Stimulated activated CD8-positive, alpha-beta memory T cell treated with anti-CD3 and anti-CD28 coated beads, Interleukin-7, amount 100 ng/mL, for 48 hours (primary cell): ENCODE measurements at regions not wholly inside any gene's neighbourhood (a gene's known extent, or its start where the extent isn't known, plus 50 kb on each side); places are given as distances from the start of the nearest gene placed in this dataset.

Source experiments
- DNase-seq, 2 donors: peaks; one replicate each; pipeline ENCODE4 v3.0.0-alpha.2; 2020; ENCODE audit warnings: low read depth in 1 of 2; ENCODE audit errors: extremely low read depth in 1 of 2

DNA sequence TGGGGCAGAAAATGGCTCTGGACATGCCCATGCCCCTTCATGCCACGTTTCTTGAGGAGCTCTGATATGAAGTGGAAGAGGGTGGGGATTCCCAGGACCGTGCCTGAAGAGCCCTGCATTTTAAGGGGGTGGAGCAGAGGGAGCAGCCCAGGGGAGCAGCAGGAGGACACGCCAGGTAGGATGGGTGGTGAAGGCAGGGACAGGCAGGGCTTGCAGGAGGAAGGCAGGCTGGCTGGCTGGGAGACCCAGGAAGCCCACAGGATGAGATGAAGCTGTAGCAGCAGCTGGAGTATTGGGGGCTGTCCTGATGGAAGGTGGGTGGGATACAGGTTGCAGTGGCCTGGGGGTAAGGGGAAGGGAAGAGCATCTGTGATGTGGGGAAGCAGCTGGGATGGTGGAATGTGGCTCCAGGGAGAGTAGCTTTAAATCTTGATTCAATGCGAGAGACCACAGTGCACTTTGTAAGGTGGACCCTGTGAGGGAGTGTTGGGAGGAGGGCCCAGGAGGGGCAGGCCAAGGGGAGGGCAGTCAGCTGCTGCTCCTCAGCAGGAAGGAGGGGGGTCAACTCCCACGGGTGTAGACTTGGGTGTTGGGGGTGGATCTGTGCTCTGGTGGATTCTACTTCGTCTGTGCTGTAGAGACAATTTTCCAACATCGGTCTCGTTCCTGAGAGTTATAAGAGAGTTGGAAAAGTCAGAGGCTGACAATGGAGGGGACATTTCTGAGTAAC lies 242.6 kb upstream of the IRX4 start:
- no peak for DNase-seq

GRCh38 chr5:2124434-2125170 lies 241.9 kb upstream of the IRX4 start:
- DNase-seq, result no peak

GRCh38 chr5:2123874-2124273 lies 241.1 kb upstream of the IRX4 start:
- DNase-seq, result no peak

- no peak for DNase-seq
These were observed 237.6 kb upstream of the IRX4 start for GRCh38 chr5:2120361-2120760.

DNA sequence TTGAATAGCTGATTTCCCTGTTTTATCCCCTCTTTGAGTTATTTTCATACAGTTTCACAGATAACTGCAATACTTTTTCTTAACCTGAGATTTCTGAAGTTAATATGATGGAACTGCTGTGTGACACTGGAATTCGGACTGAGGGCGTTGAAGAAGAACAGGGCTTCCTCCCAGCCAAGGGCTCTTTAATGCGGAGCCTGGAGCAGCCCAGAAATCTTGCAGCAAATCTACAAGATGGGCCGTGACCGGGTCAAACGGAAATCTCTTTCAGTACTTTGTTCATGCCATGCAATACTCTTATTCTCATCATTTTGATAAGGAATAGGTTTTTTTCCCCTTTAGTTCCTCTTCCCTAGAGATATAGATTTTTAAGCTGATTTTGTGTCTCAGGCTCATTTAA lies 236.8 kb upstream of the IRX4 start:
- no peak for DNase-seq

DNA sequence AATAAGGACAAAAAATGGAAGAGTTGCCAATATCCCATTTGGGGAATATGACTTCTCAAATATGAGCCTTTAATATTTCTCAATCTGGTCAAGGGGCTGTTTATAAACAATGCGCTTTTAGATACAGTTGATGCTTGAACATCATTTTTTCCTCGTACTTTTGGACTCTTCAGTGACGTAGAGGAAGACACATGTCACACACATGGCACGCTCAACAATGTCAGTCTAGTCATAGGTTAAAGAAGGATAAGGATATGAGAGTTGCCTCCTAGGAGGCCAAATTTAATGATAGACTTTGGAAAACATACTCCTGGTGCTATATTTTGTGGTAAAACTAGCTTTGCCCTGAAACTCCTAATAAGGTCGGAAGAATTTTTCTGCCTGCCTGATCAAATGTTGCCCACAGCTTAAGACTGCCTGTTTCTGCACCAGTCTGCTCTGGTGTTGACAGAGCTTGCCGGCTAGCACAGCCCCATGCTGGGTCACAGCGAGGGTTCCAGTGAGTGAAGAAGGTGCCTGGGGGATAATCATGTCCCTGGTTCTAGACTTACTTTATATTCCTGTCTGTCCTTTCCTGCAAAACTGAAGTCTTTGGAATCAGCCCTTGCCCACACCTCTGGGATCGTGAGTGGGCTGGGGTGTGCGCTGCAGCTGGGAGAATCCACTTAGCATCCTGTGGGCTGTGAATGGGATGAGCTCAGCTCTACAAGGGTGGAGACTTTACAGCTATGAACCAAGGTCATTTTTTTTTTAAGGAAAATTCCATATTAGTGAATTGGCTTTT lies 230.8 kb upstream of the IRX4 start:
- no peak for DNase-seq

DNA sequence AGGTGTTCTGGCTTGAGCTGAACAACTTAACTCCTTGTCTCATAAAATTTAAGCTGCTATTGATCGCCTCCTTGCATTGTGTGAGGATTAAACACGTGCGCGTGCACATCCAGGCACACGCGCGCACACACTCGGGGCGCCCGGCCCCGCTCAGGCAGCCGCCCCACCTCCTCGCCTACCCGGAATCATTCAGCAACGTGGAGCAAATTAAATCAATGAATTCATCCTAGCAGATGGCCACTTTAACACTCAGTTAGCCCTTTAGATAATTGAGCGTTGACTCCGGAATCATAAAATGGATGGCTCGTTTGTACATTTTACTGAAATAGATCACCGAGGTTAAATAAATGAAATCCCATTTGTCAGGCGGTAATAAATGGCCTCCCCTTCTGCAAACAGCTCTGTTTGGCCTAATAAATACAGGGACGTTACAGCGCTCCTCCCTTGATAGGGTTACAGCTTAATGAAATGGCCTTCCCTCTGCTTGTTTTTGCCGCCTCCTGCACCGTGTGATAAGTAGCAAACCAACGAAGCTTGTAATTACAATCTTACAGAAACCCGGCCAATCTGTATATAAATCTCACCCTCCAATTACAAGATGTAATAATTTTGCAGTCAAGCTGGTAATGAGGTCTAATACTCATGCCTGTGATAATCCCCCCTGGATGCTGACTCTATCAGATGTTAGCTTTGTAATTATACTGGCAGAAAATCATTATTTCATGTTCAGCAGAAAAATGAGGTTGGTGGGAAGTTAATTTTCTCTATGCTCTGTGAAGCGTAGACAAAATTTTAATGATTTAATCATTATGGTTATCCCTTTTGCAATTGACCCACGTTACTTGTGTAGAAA lies 229.7 kb upstream of the IRX4 start:
- DNase-seq, result no peak

DNA sequence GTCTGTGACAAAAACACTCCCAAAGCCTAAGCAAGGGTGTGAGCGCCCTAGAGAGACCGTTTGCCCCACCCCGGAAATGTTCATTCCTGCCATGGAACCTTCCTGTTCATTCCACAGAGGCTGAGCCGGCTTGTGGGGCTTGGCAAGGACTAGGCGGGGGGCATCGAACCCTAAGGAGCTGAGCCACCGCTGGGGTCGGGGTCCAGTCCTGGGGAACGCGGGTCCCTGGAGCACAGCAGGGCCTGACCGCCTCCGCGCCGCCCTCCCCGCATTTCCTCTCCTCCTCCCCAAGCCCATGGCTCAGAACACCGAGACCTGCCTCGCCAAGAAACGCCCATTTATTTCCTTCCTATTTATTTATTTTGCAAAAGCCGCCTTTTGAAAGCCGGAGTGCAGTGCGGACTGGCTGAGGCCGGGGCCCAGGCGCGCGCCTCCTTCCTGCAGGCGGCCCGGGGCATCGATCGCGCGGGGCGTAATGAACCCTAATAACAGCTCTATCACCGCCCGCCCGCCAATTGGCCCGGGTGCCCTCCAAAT lies 228.9 kb upstream of the IRX4 start:
- no peak for DNase-seq

DNA sequence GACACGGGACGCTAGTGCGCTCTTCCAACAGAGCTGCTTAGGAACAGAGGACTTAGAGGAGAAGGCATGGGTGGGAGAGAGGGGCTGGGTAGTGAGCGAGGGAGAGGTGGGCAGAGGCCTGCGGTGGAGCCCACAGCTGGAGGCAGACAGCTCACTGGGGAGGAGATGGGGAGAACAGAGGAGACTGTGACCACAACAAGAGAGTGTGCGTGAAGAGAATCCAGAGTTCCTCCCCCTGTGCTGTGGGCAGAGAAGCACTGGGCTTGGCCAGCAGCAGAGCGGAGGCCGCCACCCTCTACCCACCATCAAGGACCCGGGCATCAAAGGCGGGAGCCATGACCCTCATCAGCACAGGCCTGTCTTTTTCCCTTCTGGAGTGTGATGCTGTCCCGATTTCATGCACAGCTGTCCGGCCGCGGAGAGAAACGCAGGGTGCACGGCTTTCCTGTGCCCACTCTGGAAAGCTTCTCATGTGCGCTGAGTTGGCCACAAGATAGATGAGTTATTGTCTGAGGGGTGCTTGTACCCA lies 228.3 kb upstream of the IRX4 start:
- no peak for DNase-seq

DNA sequence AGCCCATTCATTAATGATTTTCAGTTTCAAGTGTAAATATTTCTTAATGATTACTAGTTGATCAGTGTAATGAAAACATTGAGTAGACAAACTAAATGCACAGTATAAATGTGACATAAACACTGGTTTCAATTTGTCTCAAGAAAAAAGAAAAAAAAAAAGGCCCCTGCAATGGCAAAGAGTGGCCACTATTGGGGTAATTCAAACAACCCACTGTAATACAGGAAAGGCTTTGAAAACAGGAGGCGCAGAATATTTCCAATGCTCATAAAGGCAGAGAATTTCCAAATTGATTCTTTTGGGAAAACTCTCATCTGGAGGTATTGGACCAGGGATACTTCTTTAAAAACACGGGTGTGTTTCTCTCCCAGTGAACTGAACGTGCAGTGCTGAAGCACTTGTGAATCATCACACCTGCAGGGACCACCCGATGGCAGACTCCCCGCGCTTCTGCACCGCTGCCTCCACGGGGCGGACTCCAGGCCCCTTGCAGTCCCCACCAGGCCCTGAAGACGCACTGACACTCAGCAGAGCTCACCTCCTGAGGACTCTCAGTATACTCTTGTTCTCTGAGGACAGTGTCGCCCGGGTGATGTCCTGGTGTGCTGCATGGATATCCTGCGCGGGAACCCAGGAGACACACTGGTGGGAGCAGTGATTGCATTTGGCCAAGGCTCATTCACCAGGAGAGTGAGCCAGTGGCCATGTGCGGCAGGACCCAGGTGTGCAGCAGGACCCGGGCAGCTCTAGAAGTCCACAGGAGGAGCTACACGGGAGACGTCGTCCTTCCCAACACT lies 227.6 kb upstream of the IRX4 start:
- DNase-seq, result no peak

DNA sequence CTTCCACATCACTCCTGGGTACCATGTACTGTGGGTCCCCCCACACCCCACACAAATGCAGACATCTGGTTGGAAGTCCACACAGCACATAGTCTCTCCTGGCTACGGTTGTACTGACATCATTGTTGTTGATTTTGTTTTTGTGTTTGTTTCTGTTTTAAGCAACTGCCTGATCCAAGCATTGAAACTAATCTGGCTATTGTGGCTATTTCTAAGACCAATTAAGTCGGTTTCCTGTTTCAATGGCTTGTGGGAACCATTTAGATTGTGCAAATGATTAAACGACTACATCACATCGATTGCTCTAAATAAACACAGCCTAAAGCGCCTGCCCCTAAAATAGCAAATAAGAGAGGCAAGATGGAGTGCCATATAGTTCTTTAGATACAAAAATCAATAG lies 226.8 kb upstream of the IRX4 start:
- no peak for DNase-seq

- no peak for DNase-seq
These were observed 224.0 kb upstream of the IRX4 start for GRCh38 chr5:2106721-2107120.

GRCh38 chr5:2105141-2105540 lies 222.4 kb upstream of the IRX4 start:
- DNase-seq, result no peak

- DNase-seq, result no peak
These were observed 221.2 kb upstream of the IRX4 start for GRCh38 chr5:2103940-2104339.

DNA sequence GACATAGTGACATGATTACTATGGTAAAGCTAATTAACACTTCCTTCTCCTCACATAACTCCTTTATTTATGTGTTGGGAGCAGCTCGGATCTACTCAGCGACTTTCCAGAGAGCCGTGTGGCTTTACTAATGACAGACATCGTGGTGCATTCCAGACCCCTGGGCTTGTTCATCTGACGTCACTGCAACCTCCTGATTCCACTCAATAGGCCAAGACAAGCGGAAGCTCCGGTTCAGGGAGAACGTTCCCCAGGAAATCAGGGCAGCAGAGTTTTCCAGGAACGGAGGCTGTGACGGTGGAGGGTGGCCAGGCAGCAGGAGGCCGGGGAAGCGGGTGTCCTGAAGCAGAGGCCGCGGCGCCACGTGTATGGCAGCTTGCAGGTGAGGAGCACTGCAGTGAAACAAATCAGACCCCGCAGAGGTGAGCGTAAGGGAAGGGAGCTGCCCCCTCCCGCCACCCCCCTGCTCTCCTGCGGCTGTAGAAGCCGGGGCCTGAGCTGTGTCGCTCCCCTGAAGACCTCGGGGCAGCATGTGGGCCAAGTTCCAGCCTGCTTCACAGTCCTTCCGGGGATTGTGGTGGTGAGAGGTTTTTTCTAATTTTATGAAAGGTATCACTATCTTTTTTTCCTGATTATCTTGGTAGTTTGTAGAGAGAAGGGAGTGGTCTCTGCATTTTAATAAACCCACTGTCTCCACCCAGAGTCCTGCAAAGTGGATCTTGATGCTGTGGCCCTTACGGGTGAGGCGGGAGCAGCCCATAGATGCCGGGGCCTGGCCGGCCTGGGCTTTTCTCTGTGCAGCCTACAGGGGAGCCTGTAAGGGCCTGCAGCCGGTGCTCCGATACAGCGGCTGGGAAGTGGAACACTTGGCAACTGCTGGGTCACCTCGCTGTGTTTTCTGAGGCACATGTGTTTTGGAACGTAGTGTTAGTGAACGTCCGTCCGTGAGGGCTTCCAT lies 220.4 kb upstream of the IRX4 start:
- no peak for DNase-seq

GRCh38 chr5:2101685-2102084 lies 219.0 kb upstream of the IRX4 start:
- DNase-seq, result no peak

- no peak for DNase-seq
These were observed 214.3 kb upstream of the IRX4 start for GRCh38 chr5:2096887-2097505.

DNA sequence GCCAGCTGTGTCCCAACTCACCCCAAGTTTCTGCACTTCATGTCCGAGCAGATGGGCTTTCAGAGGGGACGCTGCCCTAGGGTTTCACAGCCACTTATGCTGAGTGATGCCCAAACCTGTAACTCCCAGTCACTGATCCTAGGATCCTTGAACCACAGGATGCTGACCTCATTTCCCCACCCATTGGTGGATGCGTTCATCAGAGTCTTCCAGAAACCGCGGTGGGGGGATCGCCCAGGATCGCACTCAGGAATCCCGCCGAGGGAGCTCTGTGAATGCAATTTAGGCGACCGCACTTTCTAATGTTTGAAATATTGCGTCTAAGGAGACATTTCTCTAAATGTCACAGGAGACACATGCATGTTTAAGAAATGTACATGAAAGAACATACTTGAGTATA lies 212.3 kb upstream of the IRX4 start:
- no peak for DNase-seq
